PC-9 (cell line): ENCODE measurements at regions not wholly inside any gene's neighbourhood (a gene's known extent, or its start where the extent isn't known, plus 50 kb on each side); places are given as distances from the start of the nearest gene placed in this dataset.

Experiments
- BruUV-seq: library from RNA; stranded (reverse); fragments of 400-500 nt; replicated peaks from 2 replicates; lab custom pipeline; 2021; lab: Mats Ljungman, UMichigan
- CTCF ChIA-PET: fragments of 300-600 bp; sonication (Branson Sonifier 250); formaldehyde crosslinking; loops from one replicate; lab custom pipeline; 2022; ENCODE audit warnings: antibody characterized with exemption; lab: Charles Lee
- POLR2A ChIA-PET: fragments of 300-600 bp; sonication (Branson Sonifier 250); formaldehyde crosslinking; loops from one replicate; lab custom pipeline; 2022; ENCODE audit warnings: antibody characterized with exemption; ENCODE audit not compliant: unreplicated experiment; lab: Charles Lee
- DNase-seq, 2 experiments: peaks; one replicate each; pipeline versions ENCODE4 v3.0.0 to v3.0.0-alpha.2; 2015 to 2022; ENCODE audit warnings: mixed read lengths in 1 of 2
- H2AFZ ChIP-seq: fragments of 200-600 bp; sonication (generic); 2 replicates; pipeline ENCODE4 v1.8.1; 2017; ENCODE audit warnings: antibody characterized with exemption
- H3F3A ChIP-seq: fragments of 200-600 bp; sonication (generic); 2 replicates; pipeline ENCODE4 v1.8.1; 2017; ENCODE audit warnings: antibody characterized with exemption, mild to moderate bottlenecking, low read depth; ENCODE audit not compliant: insufficient read depth
- H3K27ac ChIP-seq: fragments of 200-600 bp; sonication (generic); 2 replicates; pipeline ENCODE4 v1.6.1; 2016; ENCODE audit warnings: mixed run types
- H3K27me3 ChIP-seq: fragments of 200-600 bp; sonication (generic); 2 replicates; pipeline ENCODE4 v1.6.1; 2016; ENCODE audit warnings: low read depth, mixed run types; ENCODE audit not compliant: insufficient read depth
- H3K36me3 ChIP-seq: fragments of 200-600 bp; sonication (generic); 2 replicates; pipeline ENCODE4 v1.6.1; 2016; ENCODE audit warnings: low read depth, mixed run types
- H3K4me1 ChIP-seq: fragments of 200-600 bp; sonication (generic); replicated peaks from 2 replicates; pipeline ENCODE4 v1.6.1; 2016; ENCODE audit warnings: mixed run types; ENCODE audit not compliant: insufficient read depth
- H3K4me2 ChIP-seq: fragments of 200-600 bp; sonication (generic); 2 replicates; pipeline ENCODE4 v1.6.1; 2017; ENCODE audit warnings: mixed run types
- H3K4me3 ChIP-seq: fragments of 200-600 bp; sonication (generic); 2 replicates; pipeline ENCODE4 v1.6.1; 2016; ENCODE audit warnings: mixed run types
- H3K79me2 ChIP-seq: fragments of 200-600 bp; sonication (generic); 2 replicates; pipeline ENCODE4 v1.6.1; 2017; ENCODE audit warnings: low read depth, mixed run types
- H3K9me2 ChIP-seq: fragments of 200-600 bp; sonication (generic); 2 replicates; pipeline ENCODE4 v1.8.1; 2017; ENCODE audit warnings: mild to moderate bottlenecking; ENCODE audit not compliant: insufficient read depth
- H3K9me3 ChIP-seq: fragments of 200-600 bp; sonication (generic); 2 replicates; pipeline ENCODE4 v1.8.1; 2016; ENCODE audit warnings: low read depth; ENCODE audit not compliant: insufficient read depth
- H4K20me1 ChIP-seq: fragments of 200-600 bp; sonication (generic); 2 replicates; pipeline ENCODE4 v1.8.1; 2017; ENCODE audit not compliant: insufficient read depth
- CTCF ChIP-seq: fragments of 200-600 bp; sonication (generic); conservative IDR thresholded peaks from 2 replicates; pipeline ENCODE4 v1.6.1; 2017; ENCODE audit warnings: mixed run types, antibody characterized with exemption, mild to moderate bottlenecking, moderate library complexity
- EZH2 ChIP-seq: fragments of 200-600 bp; sonication (generic); IDR thresholded peaks from 2 replicates; pipeline ENCODE4 v1.8.0; 2017; ENCODE audit warnings: antibody characterized with exemption, low read depth
- intact Hi-C: fragments of 100-400 bp; cut with micrococcal nuclease; formaldehyde crosslinking; loops from one replicate; pipeline ENCODE4 v1.10.0; 2022; ENCODE audit not compliant: unreplicated experiment

GRCh38 chr6:119511024-119511423 is 161.5 kb upstream of the MAN1A1 start:
- Histone ChIP-seq H3F3A (no peaks in the 10 kb centered on the region), H3K79me2 (no peaks in the 10 kb centered on the region), H3K9me3 (no peaks in the 10 kb centered on the region), H3K27me3 (no peaks in the 10 kb centered on the region), H3K4me1 (no peaks in the 10 kb centered on the region), H3K4me2 (no peak overlapping the region), H3K9me2 (peaks cover 3% of the 10 kb centered on the region; the same call in 1 of the 2 replicates), H3K36me3 (no peaks in the 10 kb centered on the region), H4K20me1 (no peaks in the 10 kb centered on the region), H2AFZ (no peak overlapping the region), H3K4me3 (no peak overlapping the region), H3K27ac (no peak overlapping the region)
- intact Hi-C loops, result no loop called here
- ChIA-PET CTCF (no interaction called here), POLR2A (no interaction called here)
- TF ChIP-seq EZH2 (no peak), CTCF (no peak)
- DNase-seq, result no peak
- no TSS peak for BruUV-seq

GRCh38 chr6:119510246-119510645 is 160.7 kb upstream of the MAN1A1 start:
- Histone ChIP-seq H3K9me2 (peaks cover 3% of the 10 kb centered on the region; the same call in 1 of the 2 replicates), H3K4me2 (no peak overlapping the region), H3K27ac (no peak overlapping the region), H4K20me1 (no peaks in the 10 kb centered on the region), H2AFZ (no peak overlapping the region), H3K27me3 (no peaks in the 10 kb centered on the region), H3K9me3 (no peaks in the 10 kb centered on the region), H3F3A (no peaks in the 10 kb centered on the region), H3K36me3 (no peaks in the 10 kb centered on the region), H3K4me3 (no peak overlapping the region), H3K79me2 (no peaks in the 10 kb centered on the region), H3K4me1 (no peaks in the 10 kb centered on the region)
- DNase-seq, result no peak
- ChIA-PET CTCF (no interaction called here), POLR2A (no interaction called here)
- intact Hi-C loops, result no loop called here
- no TSS peak for BruUV-seq
- TF ChIP-seq EZH2 (no peak), CTCF (no peak)

GRCh38 chr6:119506631-119507174 is 157.1 kb upstream of the MAN1A1 start:
- Histone ChIP-seq H3K36me3 (no peaks in the 10 kb centered on the region), H3K79me2 (no peaks in the 10 kb centered on the region), H3K9me2 (0 out of 2 replicates have a peak, but pooled peaks cover 3% of the 10 kb centered on the region), H2AFZ (no peak overlapping the region), H3K9me3 (no peaks in the 10 kb centered on the region), H3F3A (no peaks in the 10 kb centered on the region), H4K20me1 (no peaks in the 10 kb centered on the region), H3K27me3 (no peaks in the 10 kb centered on the region), H3K4me1 (no peaks in the 10 kb centered on the region), H3K4me3 (no peak overlapping the region), H3K27ac (no peak overlapping the region), H3K4me2 (no peak overlapping the region)
- POLR2A ChIA-PET, result no interaction called here
- intact Hi-C loops, result no loop called here
- DNase-seq, result no peak
- CTCF ChIA-PET, result no interaction called here
- no TSS peak for BruUV-seq
- TF ChIP-seq CTCF (no peak), EZH2 (no peak)
